Smooth muscle cell (in vitro differentiated cells): ENCODE measurements at regions not wholly inside any gene's neighbourhood (a gene's known extent, or its start where the extent isn't known, plus 50 kb on each side); places are given as distances from the start of the nearest gene placed in this dataset.

ENCODE experiments used
- DNase-seq: peaks from one replicate; lab custom pipeline; 2025; ENCODE audit not compliant: unreplicated experiment; lab: John Stamatoyannopoulos, UW
- H2AFZ ChIP-seq: fragments of 200-600 bp; sonication (generic); 2 replicates; pipeline ENCODE4 v1.6.0; 2016; ENCODE audit warnings: antibody characterized with exemption, low read depth, mild to moderate bottlenecking
- H3F3A ChIP-seq: fragments of 200-600 bp; sonication (generic); 2 replicates; pipeline ENCODE4 v1.6.0; 2017; ENCODE audit warnings: antibody characterized with exemption, low read depth
- H3K27ac ChIP-seq: fragments of 200-600 bp; sonication (generic); 2 replicates; pipeline ENCODE4 v1.5.1; 2016; ENCODE audit warnings: low read depth, mild to moderate bottlenecking
- H3K27me3 ChIP-seq: fragments of 200-600 bp; sonication (generic); 2 replicates; pipeline ENCODE4 v1.6.1; 2016; ENCODE audit warnings: low read depth, mild to moderate bottlenecking
- H3K36me3 ChIP-seq: fragments of 200-600 bp; sonication (generic); 2 replicates; pipeline ENCODE4 v1.5.1; 2016; ENCODE audit warnings: low read depth
- H3K4me1 ChIP-seq: fragments of 200-600 bp; sonication (generic); 2 replicates; pipeline ENCODE4 v1.5.1; 2016; ENCODE audit warnings: low read depth
- H3K4me2 ChIP-seq: fragments of 200-600 bp; sonication (generic); 2 replicates; pipeline ENCODE4 v1.6.0; 2016; ENCODE audit warnings: mild to moderate bottlenecking
- H3K4me3 ChIP-seq: fragments of 200-600 bp; sonication (generic); 2 replicates; pipeline ENCODE4 v1.5.1; 2016; ENCODE audit warnings: mild to moderate bottlenecking
- H3K79me2 ChIP-seq: fragments of 200-600 bp; sonication (generic); 2 replicates; pipeline ENCODE4 v1.6.0; 2016; ENCODE audit warnings: low read depth, mild to moderate bottlenecking
- H3K9ac ChIP-seq: fragments of 200-600 bp; sonication (generic); 2 replicates; pipeline ENCODE4 v1.6.0; 2016; ENCODE audit warnings: low read depth
- H3K9me3 ChIP-seq: fragments of 200-600 bp; sonication (generic); replicated peaks from 2 replicates; pipeline ENCODE4 v1.5.1; 2016; ENCODE audit warnings: low read depth
- H4K20me1 ChIP-seq: fragments of 200-600 bp; sonication (generic); 2 replicates; pipeline ENCODE4 v1.6.0; 2016; ENCODE audit warnings: low read depth
- CTCF ChIP-seq: fragments of 200-600 bp; sonication (generic); IDR thresholded peaks from 2 replicates; pipeline ENCODE4 v1.5.1; 2017; ENCODE audit warnings: borderline replicate concordance, mild to moderate bottlenecking, antibody characterized with exemption; ENCODE audit not compliant: insufficient read depth, poor library complexity, severe bottlenecking
- WGBS: methylation state at CpG from one replicate; pipeline ENCODE4 v1.1.7; 2016; ENCODE audit warnings: low lambda C conversion rate; 5-methylcytosine and 5-hydroxymethylcytosine counted together

DNA sequence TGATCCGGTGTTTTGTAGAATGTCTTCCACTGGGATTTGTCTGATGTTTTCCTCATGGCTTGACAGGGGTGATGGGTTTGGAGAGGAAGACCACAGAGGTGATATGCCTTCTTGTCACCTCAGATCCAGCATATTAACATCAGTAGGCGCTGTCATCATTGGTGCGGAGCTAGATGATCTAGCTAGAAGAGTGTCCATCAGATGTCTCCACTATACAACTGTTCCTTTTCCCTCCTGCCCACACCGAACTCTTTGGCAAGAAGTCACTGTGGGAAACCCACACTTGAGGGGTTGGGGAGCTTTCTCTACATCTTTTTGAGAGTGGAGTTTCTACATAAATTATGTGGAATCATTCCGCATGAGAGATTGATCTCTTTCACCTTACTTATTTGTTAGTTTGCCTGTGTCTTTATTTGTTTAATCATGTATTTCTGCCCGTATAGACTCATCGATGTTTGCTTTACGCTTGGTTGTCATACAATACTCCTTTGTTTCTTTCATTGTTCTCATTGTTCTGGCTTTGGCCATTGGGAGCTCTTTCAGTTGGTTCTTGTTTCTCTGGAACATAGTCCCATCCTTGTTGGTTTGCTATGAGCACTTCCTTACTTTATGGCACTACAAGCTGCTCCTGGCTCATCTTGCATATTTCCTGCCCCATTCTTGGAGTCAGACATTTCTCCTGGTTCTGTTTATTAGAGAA, 1420.3 kb downstream of the BRD1 start:
- no peak for TF ChIP-seq CTCF
- WGBS: 95% methylated on average over 8 of the region's 8 CpGs

DNA sequence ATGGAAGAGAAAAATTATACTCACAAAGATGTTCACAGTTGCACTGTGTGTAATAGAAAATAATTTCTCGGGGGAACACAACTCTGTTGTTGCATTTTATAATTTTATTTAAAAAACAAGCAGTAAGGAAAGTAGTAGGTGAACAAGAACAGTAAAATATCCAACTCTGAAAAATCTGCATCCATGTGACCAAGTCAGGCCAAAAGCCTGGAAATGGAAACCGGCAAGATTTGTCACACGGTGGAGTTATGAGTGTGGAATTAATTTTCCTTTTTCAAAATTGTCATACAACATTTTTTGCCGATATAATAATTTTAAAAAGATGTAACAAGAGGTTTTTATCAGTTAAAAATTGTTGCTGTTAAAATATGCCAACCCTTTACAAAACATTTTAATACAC, 1421.5 kb downstream of the BRD1 start:
- Histone ChIP-seq H2AFZ (no peak overlapping the region), H3K36me3 (no peaks in the 10 kb centered on the region), H3K27ac (no peak overlapping the region), H3K4me1 (no peaks in the 10 kb centered on the region), H3K9ac (no peak overlapping the region), H3K4me2 (no peak overlapping the region), H3K27me3 (peaks cover 6% of the 10 kb centered on the region), H3K9me3 (no peaks in the 10 kb centered on the region), H3K4me3 (no peak overlapping the region), H3K79me2 (no peaks in the 10 kb centered on the region), H3F3A (no peaks in the 10 kb centered on the region), H4K20me1 (no peaks in the 10 kb centered on the region)
- 87% methylated on average over 4 of the region's 4 CpGs for WGBS
- TF ChIP-seq CTCF: no peak
- DNase-seq: no peak

More for the DNA sequence above, 1420.3 kb downstream of the BRD1 start:
- no peak overlapping the region for H2AFZ ChIP-seq
- no peak overlapping the region for H3K27ac ChIP-seq
- H3K4me1 ChIP-seq: no peaks in the 10 kb centered on the region
- H3K4me3 ChIP-seq: no peak overlapping the region
- H3F3A ChIP-seq: no peaks in the 10 kb centered on the region
- no peaks in the 10 kb centered on the region for H3K9me3 ChIP-seq
- no peaks in the 10 kb centered on the region for H3K36me3 ChIP-seq
- no peak for DNase-seq
- no peak overlapping the region for H3K9ac ChIP-seq
- no peaks in the 10 kb centered on the region for H3K79me2 ChIP-seq
- no peaks in the 10 kb centered on the region for H4K20me1 ChIP-seq
- H3K27me3 ChIP-seq: peaks cover 6% of the 10 kb centered on the region
- H3K4me2 ChIP-seq: no peak overlapping the region

DNA sequence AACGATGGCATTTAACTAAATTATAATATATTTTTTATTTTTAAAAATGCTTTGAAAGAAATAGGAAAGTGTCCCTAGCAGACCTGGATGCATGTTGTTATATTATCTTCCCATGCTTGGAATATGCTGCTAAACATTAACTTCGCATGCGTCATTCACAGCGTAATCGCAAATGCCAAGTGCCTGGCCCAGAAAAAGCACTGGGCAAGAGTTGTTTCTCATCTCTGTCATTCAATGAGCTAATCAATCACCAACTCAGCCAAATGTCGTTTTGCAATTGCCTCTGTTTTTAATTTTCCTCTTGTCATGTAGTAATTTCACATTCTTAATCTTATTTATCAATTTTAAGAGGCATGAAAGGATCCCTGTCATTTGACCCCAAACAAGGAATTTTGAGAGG, 1421.9 kb downstream of the BRD1 start:
- no peak for TF ChIP-seq CTCF
- Histone ChIP-seq H3K4me2 (no peak overlapping the region), H3F3A (no peaks in the 10 kb centered on the region), H3K9me3 (no peaks in the 10 kb centered on the region), H3K4me3 (no peak overlapping the region), H4K20me1 (no peaks in the 10 kb centered on the region), H3K36me3 (no peaks in the 10 kb centered on the region), H3K27ac (no peak overlapping the region), H3K27me3 (peaks cover 6% of the 10 kb centered on the region), H3K79me2 (no peaks in the 10 kb centered on the region), H3K9ac (no peak overlapping the region), H2AFZ (no peak overlapping the region), H3K4me1 (no peaks in the 10 kb centered on the region)
- 84% methylated on average over 6 of the region's 6 CpGs for WGBS
- no peak for DNase-seq
